ENCODE measurements at regions not wholly inside any gene's neighbourhood (a gene's known extent, or its start where the extent isn't known, plus 50 kb on each side); places are given as distances from the start of the nearest gene placed in this dataset.
"Not testable (repeated sequence)": the region's sequence is repeated elsewhere in the genome, so short reads cannot be mapped to it uniquely, and the experiment has no call there.

DNA sequence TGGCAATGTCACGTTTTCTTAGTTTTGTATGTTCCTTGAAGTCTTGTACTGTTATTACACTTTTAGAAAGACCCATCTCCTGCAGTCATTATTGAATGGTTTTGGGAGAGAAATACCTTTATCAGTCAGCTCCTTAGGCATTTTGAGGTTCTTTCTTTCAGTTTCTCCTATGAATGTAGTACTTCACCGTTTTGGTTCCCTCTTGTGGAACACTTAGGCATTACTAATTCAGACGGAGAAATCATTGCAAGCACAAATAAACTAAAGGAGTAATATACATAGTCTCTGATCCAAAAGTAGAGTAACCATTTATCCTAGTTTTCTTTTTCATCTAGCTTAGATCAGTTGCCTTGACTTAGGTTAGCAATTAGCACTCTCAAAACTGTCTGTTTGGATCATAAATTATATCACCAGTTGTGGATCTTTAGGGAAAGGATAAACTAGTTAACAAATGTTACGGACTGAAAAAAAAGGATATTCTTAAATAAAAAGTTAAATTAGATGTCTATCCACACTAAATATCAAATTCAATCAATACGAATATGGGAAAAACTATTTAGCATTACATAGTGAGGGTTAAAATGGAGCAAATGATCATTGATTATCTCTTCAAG, 1538.3 kb upstream of the SEL1L start:
- no peak for TF ChIP-seq ZFX (IDR thresholded peaks at IDR 0.05; ENCODE audit: borderline replicate concordance)
- TF ChIP-seq, protein P1, sequence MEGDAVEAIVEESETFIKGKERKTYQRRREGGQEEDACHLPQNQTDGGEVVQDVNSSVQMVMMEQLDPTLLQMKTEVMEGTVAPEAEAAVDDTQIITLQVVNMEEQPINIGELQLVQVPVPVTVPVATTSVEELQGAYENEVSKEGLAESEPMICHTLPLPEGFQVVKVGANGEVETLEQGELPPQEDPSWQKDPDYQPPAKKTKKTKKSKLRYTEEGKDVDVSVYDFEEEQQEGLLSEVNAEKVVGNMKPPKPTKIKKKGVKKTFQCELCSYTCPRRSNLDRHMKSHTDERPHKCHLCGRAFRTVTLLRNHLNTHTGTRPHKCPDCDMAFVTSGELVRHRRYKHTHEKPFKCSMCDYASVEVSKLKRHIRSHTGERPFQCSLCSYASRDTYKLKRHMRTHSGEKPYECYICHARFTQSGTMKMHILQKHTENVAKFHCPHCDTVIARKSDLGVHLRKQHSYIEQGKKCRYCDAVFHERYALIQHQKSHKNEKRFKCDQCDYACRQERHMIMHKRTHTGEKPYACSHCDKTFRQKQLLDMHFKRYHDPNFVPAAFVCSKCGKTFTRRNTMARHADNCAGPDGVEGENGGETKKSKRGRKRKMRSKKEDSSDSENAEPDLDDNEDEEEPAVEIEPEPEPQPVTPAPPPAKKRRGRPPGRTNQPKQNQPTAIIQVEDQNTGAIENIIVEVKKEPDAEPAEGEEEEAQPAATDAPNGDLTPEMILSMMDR (IDR thresholded peaks at IDR 0.05) = peak; percentile 67
- H3K27ac ChIP-seq = no peak overlapping the region

DNA sequence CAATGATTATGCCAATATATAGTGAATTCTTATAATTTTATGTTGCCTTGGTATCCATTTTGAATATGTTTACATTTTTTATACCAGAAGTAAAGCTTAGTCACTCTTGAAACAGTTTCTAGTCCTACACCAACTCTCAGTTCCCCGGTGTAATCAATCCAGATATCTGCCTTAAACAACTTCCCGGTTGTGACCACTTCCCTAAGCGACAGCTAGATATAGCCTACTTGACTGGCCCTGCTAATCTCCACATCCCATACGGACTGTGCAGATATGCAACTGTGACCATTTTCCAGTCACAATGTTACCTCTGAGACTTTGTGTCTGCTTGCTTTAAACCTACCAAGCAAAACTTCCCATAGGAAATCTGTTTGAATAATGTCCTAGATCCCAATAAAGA, 1551.5 kb upstream of the SEL1L start:
- no peak overlapping the region for H3K27ac ChIP-seq
- no peak for TF ChIP-seq ZFX (IDR thresholded peaks at IDR 0.05; ENCODE audit: borderline replicate concordance)
- TF ChIP-seq, protein P1 (IDR thresholded peaks at IDR 0.05) = no peak

DNA sequence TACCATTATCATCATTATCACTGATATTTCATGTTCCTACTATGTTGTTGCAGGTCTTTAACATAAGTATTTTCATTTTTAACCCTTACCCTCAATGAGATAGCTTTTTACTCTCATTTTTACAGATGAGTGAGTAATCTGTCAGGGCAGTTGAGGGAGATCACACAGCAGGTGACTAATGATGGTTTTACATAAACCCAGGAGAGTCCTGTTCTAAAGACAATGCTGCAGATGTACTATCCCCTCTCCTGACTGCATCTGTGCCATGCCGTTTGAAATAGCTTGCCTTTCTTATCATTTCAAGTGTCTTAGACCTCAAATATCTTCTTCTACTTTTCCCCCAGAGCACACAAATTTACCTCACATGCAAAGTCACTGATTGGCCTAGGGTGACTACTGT, 1552.1 kb upstream of the SEL1L start:
- TF ChIP-seq, protein P1 (IDR thresholded peaks at IDR 0.05) = no peak
- TF ChIP-seq ZFX (IDR thresholded peaks at IDR 0.05; ENCODE audit: borderline replicate concordance) = no peak
- H3K27ac ChIP-seq = no peak overlapping the region

DNA sequence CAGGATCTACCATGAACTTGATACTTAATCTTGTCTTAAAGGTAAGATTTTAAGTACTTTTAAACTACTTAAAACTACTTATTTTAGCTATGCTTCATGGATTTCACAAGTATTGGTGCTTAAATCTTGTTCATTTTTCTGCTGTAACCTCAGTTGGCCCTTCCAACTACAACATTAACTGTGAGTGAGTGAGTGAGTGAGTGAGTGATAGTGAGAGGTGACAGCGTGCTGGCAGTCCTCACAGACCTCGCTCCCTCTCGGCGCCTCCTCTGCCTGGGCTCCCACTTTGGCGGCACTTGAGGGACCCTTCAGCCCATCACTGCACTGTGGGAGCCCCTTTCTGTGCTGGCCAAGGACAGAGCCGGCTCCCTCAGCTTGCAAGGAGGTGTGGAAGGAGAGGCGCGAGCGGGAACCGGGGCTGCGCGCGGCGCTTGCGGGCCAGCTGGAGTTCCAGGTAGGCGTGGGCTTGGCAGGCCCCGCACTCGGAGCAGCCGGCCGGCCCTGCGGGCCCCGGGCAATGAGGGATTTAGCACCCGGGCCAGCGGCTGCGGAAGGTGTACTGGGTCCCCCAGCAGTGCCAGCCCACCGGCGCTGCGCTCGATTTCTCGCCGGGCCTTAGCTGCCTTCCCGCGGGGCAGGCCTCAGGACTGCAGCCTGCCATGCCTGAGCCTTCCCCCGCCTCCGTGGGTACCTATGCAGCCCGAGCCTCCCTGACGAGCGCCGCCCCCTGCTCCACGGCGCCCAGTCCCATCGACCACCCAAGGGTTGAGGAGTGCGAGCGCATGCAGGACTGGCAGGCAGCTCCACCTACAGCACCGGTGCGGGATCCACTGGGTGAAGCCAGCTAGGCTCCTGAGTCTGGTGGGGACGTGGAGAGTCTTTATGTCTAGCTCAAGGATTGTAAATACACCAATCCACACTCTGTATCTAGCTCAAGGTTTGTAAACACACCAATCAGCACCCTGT, 1558.6 kb upstream of the SEL1L start:
- H3K27ac ChIP-seq = not testable (repeated sequence)

DNA sequence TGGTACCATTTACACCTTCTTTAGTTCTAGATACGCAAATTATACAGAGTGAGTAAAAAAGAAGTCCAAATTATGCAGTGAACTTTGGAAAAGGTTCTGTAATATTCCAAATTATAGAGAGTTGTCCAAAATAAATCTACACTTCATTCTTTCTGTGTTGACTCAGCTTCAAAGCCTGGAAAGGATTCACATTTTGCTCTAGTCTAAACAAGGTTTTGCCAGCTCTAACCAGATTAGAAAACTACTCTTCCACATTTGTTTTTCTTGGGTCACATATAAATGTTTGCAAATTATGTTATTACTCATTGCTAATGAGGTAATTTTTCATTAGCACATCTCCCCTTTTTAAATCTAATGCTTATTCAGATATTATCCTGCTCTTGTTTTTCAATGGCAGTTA, 1562.4 kb upstream of the SEL1L start:
- no peak overlapping the region for H3K27ac ChIP-seq
- TF ChIP-seq, protein P1 (IDR thresholded peaks at IDR 0.05) = no peak
- no peak for TF ChIP-seq ZFX (IDR thresholded peaks at IDR 0.05; ENCODE audit: borderline replicate concordance)

DNA sequence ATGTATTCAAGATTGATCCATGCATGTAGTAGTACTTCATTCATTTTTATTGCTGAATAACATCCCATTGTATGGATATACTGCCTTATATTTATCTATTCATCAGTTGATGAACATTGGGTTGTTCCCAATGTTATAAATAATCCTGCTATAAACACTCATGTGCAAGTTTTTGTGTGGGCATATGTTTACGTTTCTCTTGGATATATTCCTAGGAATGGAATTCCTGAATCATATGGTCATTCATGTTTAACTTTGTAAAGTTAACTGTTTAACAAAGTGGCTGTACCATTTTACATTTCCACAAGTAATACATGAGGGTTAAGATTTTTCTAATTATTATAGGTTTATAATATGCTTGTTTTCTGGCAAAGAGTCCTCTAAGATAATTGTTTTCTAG, 1568.2 kb upstream of the SEL1L start:
- TF ChIP-seq, protein P1 (IDR thresholded peaks at IDR 0.05) = no peak
- TF ChIP-seq ZFX (IDR thresholded peaks at IDR 0.05; ENCODE audit: borderline replicate concordance) = no peak
- H3K27ac ChIP-seq = no peak overlapping the region

DNA sequence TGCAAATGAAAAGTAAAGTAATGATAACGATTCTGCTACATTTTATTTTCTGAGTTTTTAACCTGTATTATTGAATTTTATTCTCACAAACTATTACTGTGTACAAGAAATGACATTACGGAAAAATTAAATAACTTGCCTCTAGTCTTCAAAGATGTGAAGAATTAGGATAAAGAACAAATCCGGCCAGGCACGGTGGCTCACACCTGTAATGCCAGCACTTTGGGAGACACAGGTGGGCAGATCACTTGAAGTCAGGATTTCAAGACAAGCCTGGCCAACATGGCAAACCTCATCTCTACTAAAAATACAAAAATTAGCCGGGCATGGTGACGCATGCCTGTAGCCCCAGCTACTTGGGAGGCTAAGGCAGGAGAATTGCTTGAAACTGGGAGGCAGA, 1584.4 kb upstream of the SEL1L start:
- no peak for TF ChIP-seq ZFX (IDR thresholded peaks at IDR 0.05; ENCODE audit: borderline replicate concordance)
- TF ChIP-seq, protein P1 (IDR thresholded peaks at IDR 0.05) = no peak
- no peak overlapping the region for H3K27ac ChIP-seq

All from 22Rv1 (cell line).